ENCODE measurements at regions not wholly inside any gene's neighbourhood (a gene's known extent, or its start where the extent isn't known, plus 50 kb on each side); places are given as distances from the start of the nearest gene placed in this dataset.

- FAIRE-seq (no peak), DNase-seq (ENCODE audit: low read depth) (no peak)
- Histone ChIP-seq H3K27me3 (ENCODE audit: control insufficient read depth, insufficient read depth, low read length) (no peaks in the 10 kb centered on the region), H3K36me3 (ENCODE audit: control insufficient read depth, insufficient read depth, low read length) (no peaks in the 10 kb centered on the region), H3K4me3 (ENCODE audit: low read depth, low read length) (no peak overlapping the region)
- no peak for TF ChIP-seq CTCF (IDR thresholded peaks at IDR 0.05; ENCODE audit: insufficient read depth, low read length, severe bottlenecking)
Measured at GRCh38 chr17:51559778-51560177, 299.4 kb downstream of the UTP18 start.

- H3K36me3 ChIP-seq (ENCODE audit: control insufficient read depth, insufficient read depth, low read length), result no peaks in the 10 kb centered on the region
Measured at GRCh38 chr17:51560398-51560797, 300.1 kb downstream of the UTP18 start.

GRCh38 chr17:51563961-51564360, 303.6 kb downstream of the UTP18 start:
- Histone ChIP-seq H3K4me3 (ENCODE audit: low read depth, low read length) (no peak overlapping the region), H3K36me3 (ENCODE audit: control insufficient read depth, insufficient read depth, low read length) (no peaks in the 10 kb centered on the region), H3K27me3 (ENCODE audit: control insufficient read depth, insufficient read depth, low read length) (no peaks in the 10 kb centered on the region)
- FAIRE-seq (no peak), DNase-seq (ENCODE audit: low read depth) (no peak)
- no peak for TF ChIP-seq CTCF (IDR thresholded peaks at IDR 0.05; ENCODE audit: insufficient read depth, low read length, severe bottlenecking)

More at GRCh38 chr17:51560398-51560797, 300.1 kb downstream of the UTP18 start:
- DNase-seq (ENCODE audit: low read depth) (no peak), FAIRE-seq (no peak)
- H3K27me3 ChIP-seq (ENCODE audit: control insufficient read depth, insufficient read depth, low read length), result no peaks in the 10 kb centered on the region
- TF ChIP-seq CTCF (IDR thresholded peaks at IDR 0.05; ENCODE audit: insufficient read depth, low read length, severe bottlenecking), result no peak
- H3K4me3 ChIP-seq (ENCODE audit: low read depth, low read length), result no peak overlapping the region

GRCh38 chr17:51572115-51572514, 311.8 kb downstream of the UTP18 start:
- no peak for DNase-seq (ENCODE audit: low read depth)
- no peak for FAIRE-seq
- TF ChIP-seq CTCF (IDR thresholded peaks at IDR 0.05; ENCODE audit: insufficient read depth, low read length, severe bottlenecking), result no peak
- H3K36me3 ChIP-seq (ENCODE audit: control insufficient read depth, insufficient read depth, low read length), result no peaks in the 10 kb centered on the region
- no peak overlapping the region for H3K4me3 ChIP-seq (ENCODE audit: low read depth, low read length)
- H3K27me3 ChIP-seq (ENCODE audit: control insufficient read depth, insufficient read depth, low read length), result no peaks in the 10 kb centered on the region

All from bronchial epithelial cell (primary cell).